RWPE2 (cell line): ENCODE measurements at regions not wholly inside any gene's neighbourhood (a gene's known extent, or its start where the extent isn't known, plus 50 kb on each side); places are given as distances from the start of the nearest gene placed in this dataset.
"Not testable (repeated sequence)": the region's sequence is repeated elsewhere in the genome, so short reads cannot be mapped to it uniquely, and the experiment has no call there.

Experiments used
- ATAC-seq: fragments of 200-7000 bp; cut with Tn5 transposase; 3 replicates; pipeline ENCODE4 v1.9.1; 2021; ENCODE audit warnings: low read depth
- DNase-seq: peaks from one replicate; pipeline ENCODE4 v3.0.0-alpha.2; 2020; ENCODE audit warnings: low spot score
- H3K27ac ChIP-seq: fragments of 450-650 bp; 2 replicates; pipeline ENCODE4 v1.5.1; 2017; ENCODE audit warnings: mild to moderate bottlenecking; ENCODE audit not compliant: poor library complexity, severe bottlenecking
- H3K27me3 ChIP-seq: fragments of 250-450 bp; sonication (Bioruptor Pico); 2 replicates; pipeline ENCODE4 v1.5.1; 2021; ENCODE audit warnings: mild to moderate bottlenecking, moderate library complexity; ENCODE audit not compliant: insufficient read depth, poor library complexity, severe bottlenecking
- H3K36me3 ChIP-seq: fragments of 250-450 bp; sonication (Bioruptor Pico); 2 replicates; pipeline ENCODE4 v1.5.1; 2020; ENCODE audit warnings: low read depth, mild to moderate bottlenecking, moderate library complexity
- H3K4me1 ChIP-seq: fragments of 250-450 bp; sonication (Bioruptor Pico); 2 replicates; pipeline ENCODE4 v1.5.1; 2021; ENCODE audit warnings: mild to moderate bottlenecking, moderate library complexity; ENCODE audit not compliant: insufficient read depth, poor library complexity, severe bottlenecking
- H3K4me3 ChIP-seq: fragments of 250-450 bp; sonication (Bioruptor Pico); 2 replicates; pipeline ENCODE4 v1.5.1; 2021; ENCODE audit warnings: mild to moderate bottlenecking, moderate library complexity; ENCODE audit not compliant: severe bottlenecking
- H3K9me3 ChIP-seq: fragments of 250-450 bp; sonication (Bioruptor Pico); 2 replicates; pipeline ENCODE4 v1.5.1; 2021; ENCODE audit warnings: mild to moderate bottlenecking, moderate library complexity; ENCODE audit not compliant: severe bottlenecking
- CTCF ChIP-seq: fragments of 450-650 bp; IDR thresholded peaks from one replicate; pipeline ENCODE4 v1.5.1; 2017; ENCODE audit warnings: mild to moderate bottlenecking, moderate library complexity; ENCODE audit not compliant: poor library complexity, severe bottlenecking

GRCh38 chr13:69020120-69020519, 1087.5 kb upstream of the ATXN8OS start:
- Histone ChIP-seq H3K4me1 (no peaks in the 10 kb centered on the region), H3K4me3 (no peak overlapping the region), H3K36me3 (no peaks in the 10 kb centered on the region), H3K27ac (no peak overlapping the region), H3K9me3 (no peaks in the 10 kb centered on the region), H3K27me3 (no peaks in the 10 kb centered on the region)
- no peak for TF ChIP-seq CTCF
- ATAC-seq (no peak), DNase-seq (no peak)

GRCh38 chr13:69018173-69018572, 1089.5 kb upstream of the ATXN8OS start:
- H3K27ac ChIP-seq, H3K36me3 ChIP-seq, H3K4me3 ChIP-seq, H3K4me1 ChIP-seq, ATAC-seq, H3K27me3 ChIP-seq, DNase-seq, H3K9me3 ChIP-seq: not testable (repeated sequence)

- DNase-seq (no peak), ATAC-seq (no peak)
- no peaks in the 10 kb centered on the region for H3K36me3 ChIP-seq
- no peak for TF ChIP-seq CTCF
- no peak overlapping the region for H3K4me3 ChIP-seq
- H3K4me1 ChIP-seq = no peaks in the 10 kb centered on the region
- no peaks in the 10 kb centered on the region for H3K27me3 ChIP-seq
- no peaks in the 10 kb centered on the region for H3K9me3 ChIP-seq
- H3K27ac ChIP-seq = no peak overlapping the region
Observed at GRCh38 chr13:69010789-69011188, 1096.8 kb upstream of the ATXN8OS start.

GRCh38 chr13:69008499-69008898, 1099.1 kb upstream of the ATXN8OS start:
- no peak overlapping the region for H3K27ac ChIP-seq
- H3K27me3 ChIP-seq = no peaks in the 10 kb centered on the region
- TF ChIP-seq CTCF = no peak
- ATAC-seq (no peak), DNase-seq (no peak)
- no peaks in the 10 kb centered on the region for H3K36me3 ChIP-seq
- no peaks in the 10 kb centered on the region for H3K4me1 ChIP-seq
- H3K4me3 ChIP-seq = no peak overlapping the region
- H3K9me3 ChIP-seq = no peaks in the 10 kb centered on the region

- Histone ChIP-seq H3K27me3 (no peaks in the 10 kb centered on the region), H3K9me3 (no peaks in the 10 kb centered on the region), H3K36me3 (no peaks in the 10 kb centered on the region), H3K4me3 (no peak overlapping the region), H3K4me1 (no peaks in the 10 kb centered on the region), H3K27ac (no peak overlapping the region)
- ATAC-seq (no peak), DNase-seq (no peak)
- TF ChIP-seq CTCF = no peak
Observed at GRCh38 chr13:68998056-68998455, 1109.6 kb upstream of the ATXN8OS start.

GRCh38 chr13:68996668-68997025, 1111.0 kb upstream of the ATXN8OS start:
- no peaks in the 10 kb centered on the region for H3K9me3 ChIP-seq
- no peaks in the 10 kb centered on the region for H3K27me3 ChIP-seq
- TF ChIP-seq CTCF = no peak
- DNase-seq (no peak), ATAC-seq (no peak)
- no peak overlapping the region for H3K27ac ChIP-seq
- H3K36me3 ChIP-seq = no peaks in the 10 kb centered on the region
- H3K4me3 ChIP-seq = no peak overlapping the region
- no peaks in the 10 kb centered on the region for H3K4me1 ChIP-seq
